OCI-LY7 (cell line): ENCODE measurements at regions not wholly inside any gene's neighbourhood (a gene's known extent, or its start where the extent isn't known, plus 50 kb on each side); places are given as distances from the start of the nearest gene placed in this dataset.

Source experiments
- EZH2phosphoT487 ChIP-seq: fragments of 200-600 bp; sonication (generic); IDR thresholded peaks from 2 replicates; pipeline ENCODE4 v1.6.1; 2018; ENCODE audit warnings: low read depth, borderline replicate concordance, mild to moderate bottlenecking, mixed run types, antibody characterized with exemption, low read length, moderate library complexity, mixed read lengths
- TF ChIP-seq, protein P1 (sequence below): fragments of 200-600 bp; sonication (generic); conservative IDR thresholded peaks from 2 replicates; pipeline ENCODE4 v1.5.1; 2014; ENCODE audit warnings: mild to moderate bottlenecking, antibody characterized with exemption, low read length, moderate library complexity, mixed read lengths

DNA sequence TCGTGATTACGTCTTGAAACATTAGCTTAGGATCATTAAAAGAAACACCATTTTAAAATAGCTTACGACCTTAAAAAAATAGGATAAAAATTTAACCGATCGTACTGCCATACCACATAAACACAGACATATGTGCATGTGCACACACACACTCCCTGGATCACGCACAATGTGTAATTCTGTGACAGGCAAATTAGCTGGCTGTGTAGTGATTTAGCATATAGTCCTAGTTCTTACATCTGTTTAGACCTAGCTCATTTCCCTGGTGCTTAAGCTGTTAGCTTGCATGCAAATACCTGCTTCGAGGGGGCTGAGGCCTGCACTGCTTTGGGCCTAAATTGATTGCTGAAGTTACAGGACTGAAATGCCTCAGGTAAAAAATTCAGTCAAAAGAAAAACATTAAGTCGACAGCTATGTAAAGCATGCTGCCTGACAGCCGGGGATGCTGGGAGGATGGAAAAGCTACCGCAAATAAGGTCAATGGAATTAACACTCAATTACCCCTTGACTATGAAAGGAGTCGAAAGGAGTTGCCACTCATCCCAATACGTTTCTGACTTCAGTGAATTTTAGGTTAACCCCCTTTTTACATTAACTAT lies 267.1 kb upstream of the FZD8 start:
- TF ChIP-seq, protein P1, sequence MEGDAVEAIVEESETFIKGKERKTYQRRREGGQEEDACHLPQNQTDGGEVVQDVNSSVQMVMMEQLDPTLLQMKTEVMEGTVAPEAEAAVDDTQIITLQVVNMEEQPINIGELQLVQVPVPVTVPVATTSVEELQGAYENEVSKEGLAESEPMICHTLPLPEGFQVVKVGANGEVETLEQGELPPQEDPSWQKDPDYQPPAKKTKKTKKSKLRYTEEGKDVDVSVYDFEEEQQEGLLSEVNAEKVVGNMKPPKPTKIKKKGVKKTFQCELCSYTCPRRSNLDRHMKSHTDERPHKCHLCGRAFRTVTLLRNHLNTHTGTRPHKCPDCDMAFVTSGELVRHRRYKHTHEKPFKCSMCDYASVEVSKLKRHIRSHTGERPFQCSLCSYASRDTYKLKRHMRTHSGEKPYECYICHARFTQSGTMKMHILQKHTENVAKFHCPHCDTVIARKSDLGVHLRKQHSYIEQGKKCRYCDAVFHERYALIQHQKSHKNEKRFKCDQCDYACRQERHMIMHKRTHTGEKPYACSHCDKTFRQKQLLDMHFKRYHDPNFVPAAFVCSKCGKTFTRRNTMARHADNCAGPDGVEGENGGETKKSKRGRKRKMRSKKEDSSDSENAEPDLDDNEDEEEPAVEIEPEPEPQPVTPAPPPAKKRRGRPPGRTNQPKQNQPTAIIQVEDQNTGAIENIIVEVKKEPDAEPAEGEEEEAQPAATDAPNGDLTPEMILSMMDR, result no peak
- no peak for TF ChIP-seq EZH2phosphoT487
